GM19328 (cell line): ENCODE measurements at regions not wholly inside any gene's neighbourhood (a gene's known extent, or its start where the extent isn't known, plus 50 kb on each side); places are given as distances from the start of the nearest gene placed in this dataset.
"Not testable (repeated sequence)": the region's sequence is repeated elsewhere in the genome, so short reads cannot be mapped to it uniquely, and the experiment has no call there.

ENCODE experiments used
- ATAC-seq: cut with Tn5 transposase; IDR thresholded peaks from one replicate; pipeline ENCODE4 v1.9.1; 2021; ENCODE audit warnings: mild to moderate bottlenecking, moderate library complexity; ENCODE audit not compliant: unreplicated experiment

- no peak for ATAC-seq
Observed at GRCh38 chr4:129971419-129971818, 875.5 kb downstream of the C4orf33 start.

- ATAC-seq = no peak
Observed at GRCh38 chr4:129972257-129972656, 876.3 kb downstream of the C4orf33 start.

- ATAC-seq = no peak
Observed at GRCh38 chr4:129974730-129975129, 878.8 kb downstream of the C4orf33 start.

GRCh38 chr4:129978315-129978714, 882.4 kb downstream of the C4orf33 start:
- no peak for ATAC-seq

DNA sequence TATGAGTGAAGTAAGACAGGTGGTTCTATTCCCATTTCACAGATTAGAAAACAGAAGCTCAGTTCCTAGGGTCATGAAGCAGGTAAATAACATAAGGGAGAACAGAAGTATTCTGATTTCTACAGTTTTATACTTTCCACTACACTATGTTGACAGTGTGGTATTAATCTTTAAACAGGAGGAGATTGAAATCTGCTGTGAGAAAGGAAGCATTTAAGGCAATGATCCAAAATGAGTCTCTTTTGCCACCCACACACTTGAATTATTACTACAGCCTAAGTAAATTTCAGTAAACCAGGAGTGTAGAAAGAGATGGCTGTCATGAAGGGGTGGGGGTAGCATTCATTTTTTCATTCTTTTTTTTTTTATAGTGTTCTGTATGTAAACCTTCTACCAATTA, 893.0 kb downstream of the C4orf33 start:
- ATAC-seq = no peak

- ATAC-seq = no peak
Observed at GRCh38 chr4:129994715-129995114, 898.8 kb downstream of the C4orf33 start.

DNA sequence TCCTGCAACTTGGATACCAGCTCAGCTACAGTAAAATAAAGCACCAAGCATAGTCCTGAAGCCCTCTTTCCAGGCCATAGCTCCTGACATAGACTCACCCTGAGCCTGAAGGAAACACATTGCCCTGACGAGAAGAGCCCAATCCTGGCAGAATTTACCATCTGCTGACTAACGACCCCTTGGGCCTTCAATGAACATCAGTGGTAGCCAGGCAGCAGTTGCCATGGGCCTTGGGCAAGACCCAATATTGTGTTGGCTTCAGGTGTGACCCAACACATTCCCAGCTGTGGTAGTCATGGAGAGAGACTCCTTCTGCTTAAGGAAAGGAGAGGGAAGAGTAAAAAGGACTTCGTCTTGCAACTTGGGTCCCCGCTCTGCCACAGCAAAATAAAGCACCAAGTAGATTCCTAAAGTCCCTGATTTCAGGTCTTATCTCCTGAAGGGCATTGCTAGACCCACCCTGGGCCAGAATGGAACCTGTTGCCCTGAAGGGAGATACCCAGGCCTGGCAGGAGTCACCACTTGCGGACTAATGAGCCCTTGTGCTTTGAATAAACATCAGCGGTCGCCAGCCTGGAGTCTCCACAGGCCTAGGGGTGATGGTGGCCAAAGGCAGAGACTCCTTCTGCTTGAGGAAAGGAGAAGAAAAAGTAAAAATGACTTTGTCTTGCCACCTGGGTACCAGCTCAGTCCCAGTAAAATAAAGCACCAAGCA, 902.6 kb downstream of the C4orf33 start:
- ATAC-seq = no peak

GRCh38 chr4:129999156-129999555, 903.2 kb downstream of the C4orf33 start:
- ATAC-seq = no peak

DNA sequence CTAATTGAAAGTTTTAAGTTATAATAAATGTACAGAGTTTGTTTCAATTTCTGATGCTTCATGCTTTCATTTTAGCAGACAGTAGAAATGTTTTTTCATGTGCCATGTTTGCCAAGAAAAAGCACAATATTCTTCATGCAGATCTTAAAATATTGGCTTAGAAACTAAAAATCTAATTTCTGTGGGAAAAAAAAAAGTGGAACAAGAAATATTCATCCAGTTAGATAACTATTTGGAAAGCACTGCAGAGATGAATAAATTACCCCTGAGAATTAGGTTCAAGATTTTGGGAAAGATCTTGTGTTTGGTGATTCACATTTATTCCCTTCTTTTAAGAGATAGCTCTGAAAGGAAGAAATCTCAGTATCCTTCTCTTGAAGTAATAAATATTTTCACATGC, 912.5 kb downstream of the C4orf33 start:
- no peak for ATAC-seq

GRCh38 chr4:130012806-130013205, 916.9 kb downstream of the C4orf33 start:
- not testable (repeated sequence) for ATAC-seq

- no peak for ATAC-seq
Observed at GRCh38 chr4:130021706-130022105, 925.8 kb downstream of the C4orf33 start.

DNA sequence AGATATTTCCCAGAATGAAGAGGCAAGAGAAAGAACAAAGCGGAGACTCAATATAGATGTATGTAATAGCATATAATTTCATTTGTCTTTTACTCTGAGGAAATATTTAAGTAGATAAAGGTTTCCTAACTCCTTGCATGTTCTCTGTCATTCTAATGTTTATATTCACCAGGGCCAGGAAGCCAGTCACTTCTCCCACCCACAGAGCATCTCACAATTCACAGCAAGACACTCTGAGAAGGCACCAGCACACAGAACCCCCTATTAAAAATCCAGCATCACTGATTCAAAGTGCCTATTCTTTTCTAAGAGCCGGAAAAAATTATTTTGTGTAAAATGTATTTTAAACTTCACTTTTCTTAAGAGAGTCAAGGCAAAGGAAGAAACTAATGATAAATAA, 927.1 kb downstream of the C4orf33 start:
- no peak for ATAC-seq

- ATAC-seq = no peak
Observed at GRCh38 chr4:130025701-130026100, 929.7 kb downstream of the C4orf33 start.

DNA sequence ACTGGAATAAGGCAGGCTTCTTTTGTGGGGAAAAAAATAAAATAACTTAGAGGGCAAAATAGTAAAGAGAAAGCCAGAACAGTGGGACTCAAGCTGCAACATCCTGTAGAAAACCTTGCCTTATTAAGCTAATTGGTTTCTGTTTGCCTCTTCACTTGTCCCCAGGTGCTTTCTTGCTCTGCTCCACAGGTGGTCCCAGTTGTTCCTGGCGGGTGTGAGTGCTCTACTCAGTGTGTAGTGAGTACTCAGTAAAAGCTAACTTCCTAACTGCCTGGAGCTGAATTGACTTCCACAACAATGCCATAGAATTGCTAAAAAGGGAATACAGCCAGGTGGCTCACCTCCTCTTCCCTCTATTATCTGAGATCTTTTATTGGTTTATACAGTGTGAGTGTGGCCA, 930.2 kb downstream of the C4orf33 start:
- ATAC-seq = no peak

DNA sequence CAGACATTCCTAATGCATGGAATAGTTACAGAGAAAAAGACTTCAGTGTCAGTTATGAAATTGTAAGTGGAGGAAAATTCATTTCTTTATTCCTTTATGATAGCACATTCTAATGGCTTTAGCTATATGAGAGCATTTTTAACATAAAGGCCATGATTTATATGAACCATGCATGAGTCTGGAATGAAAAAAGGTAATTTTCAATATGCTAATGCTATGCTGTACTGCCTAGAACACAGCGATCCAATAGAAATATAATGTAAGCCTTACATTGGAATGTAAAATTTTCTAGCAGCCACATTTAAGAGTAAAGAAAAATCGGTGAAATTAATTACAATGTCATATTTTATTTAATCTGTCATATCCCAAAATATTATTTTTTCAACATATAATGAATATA, 932.0 kb downstream of the C4orf33 start:
- no peak for ATAC-seq

GRCh38 chr4:130028552-130028951, 932.6 kb downstream of the C4orf33 start:
- ATAC-seq = peak; percentile 84

DNA sequence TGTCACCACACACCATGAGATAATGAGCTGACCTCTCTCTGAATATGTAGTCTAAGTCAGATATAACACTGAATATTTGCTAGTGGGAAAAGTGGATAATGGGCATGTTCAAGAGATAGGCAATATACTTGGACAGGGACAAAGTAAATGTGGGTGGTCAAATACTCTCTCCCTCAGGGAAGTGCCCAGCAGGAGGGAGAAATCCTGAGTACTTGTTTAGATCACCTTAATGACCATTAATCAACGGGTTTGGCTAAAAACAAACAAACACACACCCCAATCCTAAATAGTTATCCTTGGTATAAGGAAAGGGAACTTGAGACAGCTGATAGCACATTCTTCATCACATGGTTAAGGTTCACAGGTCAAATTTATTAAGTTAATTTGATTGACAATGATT, 933.5 kb downstream of the C4orf33 start:
- no peak for ATAC-seq

GRCh38 chr4:130031858-130032257, 935.9 kb downstream of the C4orf33 start:
- no peak for ATAC-seq

- not testable (repeated sequence) for ATAC-seq
Observed at GRCh38 chr4:130033657-130034056, 937.7 kb downstream of the C4orf33 start.

DNA sequence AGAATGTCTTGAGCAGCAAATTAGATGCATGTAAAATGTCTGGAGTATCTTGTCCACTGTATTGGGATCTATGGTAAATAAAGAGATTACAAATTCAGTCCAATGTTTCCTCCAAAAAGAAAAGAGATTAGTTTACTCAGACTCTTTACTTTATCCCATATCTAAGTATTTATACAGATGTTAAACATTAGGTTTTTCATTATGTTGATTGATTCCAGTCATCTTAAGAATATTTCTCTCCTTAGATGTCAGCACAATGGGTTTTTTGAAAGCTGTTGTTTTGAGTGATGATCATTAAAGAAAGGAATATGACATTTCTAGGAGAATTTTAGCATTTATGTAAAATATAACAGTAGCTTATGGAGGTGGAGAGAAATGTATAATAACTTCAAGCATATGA, 938.9 kb downstream of the C4orf33 start:
- ATAC-seq = no peak

- ATAC-seq = no peak
Observed at GRCh38 chr4:130035391-130035790, 939.4 kb downstream of the C4orf33 start.

GRCh38 chr4:130037866-130038265, 941.9 kb downstream of the C4orf33 start:
- not testable (repeated sequence) for ATAC-seq

GRCh38 chr4:130038540-130038939, 942.6 kb downstream of the C4orf33 start:
- not testable (repeated sequence) for ATAC-seq
